ENCODE measurements at regions not wholly inside any gene's neighbourhood (a gene's known extent, or its start where the extent isn't known, plus 50 kb on each side); places are given as distances from the start of the nearest gene placed in this dataset.
"Not testable (repeated sequence)": the region's sequence is repeated elsewhere in the genome, so short reads cannot be mapped to it uniquely, and the experiment has no call there.

- DNase-seq (ENCODE audit: low spot score) = no peak
- ATAC-seq = no peak
These were observed 615.1 kb downstream of the TLE1 start for GRCh38 chr9:81074221-81074620.

GRCh38 chr9:81073821-81074220 is 615.5 kb downstream of the TLE1 start:
- no peak for ATAC-seq
- no peak for DNase-seq (ENCODE audit: low spot score)
- intact Hi-C loops (cut with DNase I) = no loop called here

More at GRCh38 chr9:81074221-81074620, 615.1 kb downstream of the TLE1 start:
- intact Hi-C loops (cut with DNase I) = no loop called here

GRCh38 chr9:81072758-81073157 is 616.6 kb downstream of the TLE1 start:
- DNase-seq (ENCODE audit: low spot score) = no peak
- ATAC-seq = no peak
- intact Hi-C loops (cut with DNase I) = no loop called here

GRCh38 chr9:81071108-81071507 is 618.2 kb downstream of the TLE1 start:
- ATAC-seq = no peak
- intact Hi-C loops (cut with DNase I) = no loop called here

GRCh38 chr9:81070689-81071088 is 618.7 kb downstream of the TLE1 start:
- ATAC-seq (no peak), DNase-seq (ENCODE audit: low spot score) (no peak)
- intact Hi-C loops (cut with DNase I) = no loop called here

More at GRCh38 chr9:81071108-81071507, 618.2 kb downstream of the TLE1 start:
- no peak for DNase-seq (ENCODE audit: low spot score)

- no peak for ATAC-seq
- no peak for DNase-seq (ENCODE audit: low spot score)
- intact Hi-C loops (cut with DNase I) = no loop called here
These were observed 619.4 kb downstream of the TLE1 start for GRCh38 chr9:81069923-81070322.

GRCh38 chr9:81069038-81069795 is 620.1 kb downstream of the TLE1 start:
- ATAC-seq (no peak), DNase-seq (ENCODE audit: low spot score) (no peak)
- intact Hi-C loops (cut with DNase I) = no loop called here

- DNase-seq (ENCODE audit: low spot score); ATAC-seq; intact Hi-C loops (cut with DNase I): not testable (repeated sequence)
These were observed 626.4 kb downstream of the TLE1 start for GRCh38 chr9:81062995-81063394.

GRCh38 chr9:81058782-81059181 is 630.6 kb downstream of the TLE1 start:
- DNase-seq (ENCODE audit: low spot score) (no peak), ATAC-seq (no peak)
- intact Hi-C loops (cut with DNase I) = no loop called here

GRCh38 chr9:81053298-81054025 is 635.9 kb downstream of the TLE1 start:
- no peak for ATAC-seq
- intact Hi-C loops (cut with DNase I) = no loop called here
- DNase-seq (ENCODE audit: low spot score) = no peak

GRCh38 chr9:81052846-81053245 is 636.5 kb downstream of the TLE1 start:
- intact Hi-C loops (cut with DNase I) = no loop called here
- ATAC-seq (no peak), DNase-seq (ENCODE audit: low spot score) (no peak)

- DNase-seq (ENCODE audit: low spot score) = no peak
- ATAC-seq = no peak
- intact Hi-C loops (cut with DNase I) = no loop called here
These were observed 642.1 kb downstream of the TLE1 start for GRCh38 chr9:81047280-81047679.

GRCh38 chr9:81045658-81046057 is 643.7 kb downstream of the TLE1 start:
- DNase-seq (ENCODE audit: low spot score) (no peak), ATAC-seq (no peak)
- intact Hi-C loops (cut with DNase I) = no loop called here

GRCh38 chr9:81037889-81038288 is 651.5 kb downstream of the TLE1 start:
- intact Hi-C loops (cut with DNase I) = no loop called here

GRCh38 chr9:81035601-81036000 is 653.7 kb downstream of the TLE1 start:
- intact Hi-C loops (cut with DNase I) = no loop called here
- no peak for DNase-seq (ENCODE audit: low spot score)
- ATAC-seq = no peak

More at GRCh38 chr9:81037889-81038288, 651.5 kb downstream of the TLE1 start:
- no peak for DNase-seq (ENCODE audit: low spot score)
- ATAC-seq = no peak

- intact Hi-C loops (cut with DNase I) = no loop called here
- ATAC-seq = no peak
- no peak for DNase-seq (ENCODE audit: low spot score)
These were observed 654.2 kb downstream of the TLE1 start for GRCh38 chr9:81035171-81035570.

- DNase-seq (ENCODE audit: low spot score) (no peak), ATAC-seq (peak; percentile 43)
- intact Hi-C loops (cut with DNase I) = no loop called here
These were observed 656.5 kb downstream of the TLE1 start for GRCh38 chr9:81032831-81033230.

GRCh38 chr9:81032030-81032572 is 657.2 kb downstream of the TLE1 start:
- ATAC-seq = peak; percentile 70

GRCh38 chr9:81031422-81032029 is 657.8 kb downstream of the TLE1 start:
- DNase-seq (ENCODE audit: low spot score) = no peak
- intact Hi-C loops (cut with DNase I) = no loop called here
- no peak for ATAC-seq

More at GRCh38 chr9:81032030-81032572, 657.2 kb downstream of the TLE1 start:
- no peak for DNase-seq (ENCODE audit: low spot score)
- intact Hi-C loops (cut with DNase I) = no loop called here

- no peak for ATAC-seq
- intact Hi-C loops (cut with DNase I) = no loop called here
- no peak for DNase-seq (ENCODE audit: low spot score)
These were observed 659.3 kb downstream of the TLE1 start for GRCh38 chr9:81030027-81030426.
